Activated naive CD4-positive, alpha-beta T cell treated with Interleukin-2 at 50 U/mL for 16 hours (primary cell): ENCODE measurements at regions not wholly inside any gene's neighbourhood (a gene's known extent, or its start where the extent isn't known, plus 50 kb on each side); places are given as distances from the start of the nearest gene placed in this dataset.

Experiments
- DNase-seq: peaks from one replicate; pipeline ENCODE4 v3.0.0-alpha.2; 2020

- no peak for DNase-seq
Observed at GRCh38 chr13:70473907-70474306, 365.7 kb upstream of the KLHL1 start.

DNA sequence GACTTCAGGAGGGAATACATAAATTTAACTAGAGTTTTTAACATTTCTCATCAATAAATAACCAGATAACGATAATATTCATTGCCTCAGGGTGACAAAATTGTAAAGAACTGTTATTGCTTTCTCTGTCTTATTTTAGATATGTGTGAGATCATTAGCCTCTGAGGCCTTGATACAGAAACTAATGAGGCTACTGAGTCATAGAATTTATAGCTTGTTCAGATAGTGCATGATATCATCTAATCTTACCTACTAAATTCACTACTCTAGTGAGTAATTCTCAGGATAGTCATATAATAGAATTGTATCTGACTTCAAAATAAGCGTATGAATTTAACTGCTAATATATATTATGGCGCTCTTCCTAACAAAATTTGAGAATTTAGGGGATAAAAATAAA is 360.8 kb upstream of the KLHL1 start:
- DNase-seq = no peak

GRCh38 chr13:70457474-70457873 is 349.2 kb upstream of the KLHL1 start:
- no peak for DNase-seq

DNA sequence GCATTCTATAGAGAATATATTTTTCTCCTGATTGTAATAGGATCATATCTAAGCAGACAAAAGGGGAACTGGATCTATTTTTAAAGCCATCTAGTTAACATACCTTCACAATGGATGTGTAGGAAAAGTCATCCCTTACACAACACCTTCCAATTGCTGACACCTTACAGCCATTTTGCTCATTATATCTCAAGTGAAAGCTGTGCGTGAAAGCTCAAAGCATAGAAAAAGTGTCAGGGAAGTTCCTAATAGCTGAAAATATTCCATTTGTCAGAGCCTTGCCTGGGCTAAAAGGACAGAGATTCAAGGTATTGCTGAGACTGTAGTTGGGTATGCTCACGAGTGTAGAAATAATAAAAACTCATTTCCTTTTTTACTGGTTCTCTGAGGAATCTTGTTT is 340.6 kb upstream of the KLHL1 start:
- no peak for DNase-seq

DNA sequence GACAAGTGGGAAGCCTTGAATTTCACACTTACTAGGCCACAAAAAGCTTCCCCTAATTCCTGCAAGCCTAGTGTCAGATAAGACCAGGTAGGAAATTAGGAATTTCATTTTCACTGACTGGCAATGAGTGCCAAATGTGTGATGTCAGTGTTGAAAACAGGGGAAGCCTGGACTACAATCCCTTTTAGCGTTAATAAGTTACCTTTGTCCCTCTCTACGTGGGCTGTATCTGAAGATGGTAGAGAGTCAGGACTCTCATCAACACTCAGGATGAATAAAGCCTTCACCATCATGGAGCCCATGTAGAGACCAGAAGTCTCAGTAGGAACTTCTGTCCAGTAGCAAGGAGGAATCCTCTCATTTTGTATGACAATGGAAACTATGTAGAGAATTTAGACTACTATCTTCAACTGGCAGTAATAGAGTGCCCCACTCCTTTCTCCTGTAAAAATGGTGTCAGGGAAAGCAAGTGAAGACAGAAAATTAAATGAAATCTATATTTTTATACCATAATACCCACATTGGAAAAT is 324.1 kb upstream of the KLHL1 start:
- no peak for DNase-seq

- DNase-seq = no peak
Observed at GRCh38 chr13:70430256-70430655, 322.0 kb upstream of the KLHL1 start.

GRCh38 chr13:70424928-70425327 is 316.7 kb upstream of the KLHL1 start:
- DNase-seq = no peak

DNA sequence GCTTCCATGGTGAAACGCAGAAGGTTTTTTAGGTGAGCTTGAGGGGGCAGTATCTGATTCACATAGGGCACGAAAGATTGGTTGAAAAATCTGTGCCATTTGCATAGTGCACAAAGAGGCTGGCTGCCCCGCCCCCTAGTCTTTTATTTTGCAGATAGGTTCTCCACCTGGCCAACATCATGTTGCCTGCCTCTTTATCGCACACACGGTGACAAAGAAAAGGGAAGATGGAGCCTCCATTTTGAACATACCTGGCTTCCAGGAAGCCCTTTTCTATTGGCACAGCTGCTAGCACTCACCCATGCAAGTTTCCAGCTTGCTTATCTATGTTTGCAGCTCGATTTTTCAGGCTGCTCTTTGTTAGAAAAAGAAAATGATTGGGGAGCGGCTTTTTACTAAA is 316.2 kb upstream of the KLHL1 start:
- DNase-seq = no peak

DNA sequence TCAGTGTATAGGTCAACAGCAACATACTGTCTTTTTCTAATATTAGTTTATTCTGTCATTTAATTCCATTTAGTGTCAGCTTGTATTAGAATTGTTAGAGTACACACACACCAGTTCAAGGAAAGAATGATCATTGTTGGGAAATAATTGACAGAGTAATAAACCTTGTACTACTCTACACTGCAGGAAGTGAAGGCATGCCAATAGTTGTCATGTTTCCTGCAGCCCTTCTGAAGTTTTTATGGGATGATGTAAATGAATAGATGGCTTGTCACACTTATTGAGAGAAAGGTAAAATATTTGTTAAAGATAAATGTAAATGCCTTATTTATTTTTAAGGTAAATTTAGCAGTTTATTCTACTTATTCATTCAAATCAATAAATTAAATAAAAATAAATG is 306.9 kb upstream of the KLHL1 start:
- DNase-seq = no peak

DNA sequence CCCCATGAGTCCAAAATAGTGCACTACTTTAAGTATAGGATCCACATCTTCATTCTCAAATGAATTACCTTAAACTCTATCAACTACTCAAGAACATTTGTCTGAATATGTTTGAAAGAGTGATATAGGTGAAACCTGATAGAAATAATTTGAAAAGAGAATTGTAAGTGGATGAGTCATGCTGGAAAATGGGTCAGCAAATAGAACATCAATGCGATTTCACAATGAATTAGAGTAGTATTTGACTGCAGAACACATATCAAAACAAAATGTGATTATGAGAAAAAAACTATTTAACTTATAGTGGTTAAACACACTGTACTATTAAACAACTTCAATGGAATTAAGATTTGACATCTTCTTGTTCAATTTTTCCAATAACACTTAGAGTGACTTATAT is 300.6 kb upstream of the KLHL1 start:
- no peak for DNase-seq

DNA sequence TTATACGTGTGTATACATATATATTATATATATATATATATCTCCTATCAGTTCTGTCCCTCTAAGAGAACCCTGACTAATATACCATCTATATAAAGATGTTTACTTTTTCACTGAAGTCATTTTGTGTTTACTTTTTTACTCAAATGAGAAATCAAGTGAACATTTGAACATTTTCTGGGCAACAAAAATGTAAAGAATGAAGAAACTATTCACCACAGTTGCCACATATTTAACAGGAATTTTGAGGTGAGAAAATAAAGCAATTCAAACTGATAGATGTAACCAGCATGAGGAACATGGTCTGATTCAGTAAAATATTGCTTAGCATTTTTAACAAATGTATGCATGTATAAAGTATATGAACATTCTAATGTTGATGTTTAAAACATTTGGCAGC is 299.2 kb upstream of the KLHL1 start:
- no peak for DNase-seq

DNA sequence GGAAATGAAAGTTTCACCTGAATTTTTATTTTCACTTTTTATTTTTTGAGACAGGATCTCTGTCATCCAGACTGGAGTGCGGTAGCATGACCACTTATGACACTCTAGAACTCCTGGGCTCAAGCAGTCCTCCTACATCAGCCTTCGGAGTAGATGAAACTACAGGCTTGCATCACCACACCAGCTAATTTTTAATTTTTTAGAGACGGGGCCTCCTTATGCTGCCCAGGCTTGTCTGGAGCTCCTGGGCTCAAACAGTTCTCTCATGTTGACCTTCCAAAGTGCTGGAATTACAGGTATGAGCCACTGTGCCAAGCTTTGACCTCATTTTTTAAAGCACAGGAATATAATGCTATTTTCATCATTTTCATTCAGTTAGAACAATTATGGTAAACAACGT is 297.0 kb upstream of the KLHL1 start:
- DNase-seq = no peak

DNA sequence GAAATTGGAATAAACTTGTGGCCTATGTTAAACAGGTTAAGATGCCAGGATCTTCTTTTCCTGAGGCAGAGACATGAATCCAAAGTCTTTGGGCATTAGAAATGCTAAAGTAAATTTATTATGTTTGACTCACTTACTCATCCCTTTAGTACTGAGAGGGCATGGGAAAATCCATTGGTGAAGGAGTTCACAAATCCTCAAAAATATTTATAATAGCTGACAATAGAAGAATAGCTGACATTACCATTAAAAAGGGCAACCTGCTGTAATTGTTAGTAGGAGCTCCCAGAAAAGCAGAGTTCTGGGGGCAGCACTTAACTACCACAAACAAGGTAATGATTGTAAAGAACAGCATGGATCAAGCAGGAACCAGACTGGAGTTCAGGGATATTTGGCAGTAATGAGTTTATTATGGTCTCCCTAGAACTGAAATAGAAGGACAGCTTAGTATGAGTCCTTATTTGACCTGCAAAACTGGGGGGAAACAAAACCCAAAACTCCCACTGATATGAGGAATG is 285.8 kb upstream of the KLHL1 start:
- DNase-seq = no peak

DNA sequence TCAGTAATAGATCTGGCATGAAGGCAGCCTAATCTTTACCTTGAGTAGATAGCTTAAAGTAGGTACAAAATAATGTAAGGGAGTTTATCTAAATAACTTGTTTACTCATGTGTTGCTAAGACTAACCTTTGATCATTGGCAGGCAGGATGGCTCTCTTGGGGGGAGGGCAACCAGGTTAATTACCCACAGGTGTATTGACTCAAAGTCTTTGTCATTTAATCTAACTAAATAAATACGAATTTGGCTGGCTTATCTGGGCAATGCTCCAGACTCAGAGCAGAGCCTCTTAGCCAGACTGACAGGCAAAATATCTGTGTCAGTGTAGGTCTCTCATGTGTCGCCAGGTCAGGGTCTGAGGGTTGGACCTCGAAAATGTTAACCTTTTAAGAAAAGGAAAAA is 283.4 kb upstream of the KLHL1 start:
- no peak for DNase-seq

DNA sequence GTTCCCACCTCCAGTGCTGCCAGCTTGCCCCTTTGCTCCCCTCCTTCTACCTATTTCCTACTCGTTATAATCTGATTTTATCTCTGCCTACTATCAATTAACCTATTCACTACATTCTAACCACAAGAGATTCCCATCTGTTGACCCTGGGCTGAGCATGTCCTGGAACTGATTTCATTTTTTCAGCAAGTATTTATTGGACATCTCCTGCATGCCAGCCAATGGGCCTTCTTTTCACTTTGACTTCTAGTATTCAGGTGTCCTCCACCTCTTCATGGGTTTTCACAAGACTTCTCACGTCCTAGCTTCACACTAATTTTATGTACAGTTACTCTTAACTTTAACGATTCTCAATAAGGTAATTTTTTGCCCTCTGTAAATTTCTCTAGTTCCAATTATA is 282.7 kb upstream of the KLHL1 start:
- no peak for DNase-seq

- no peak for DNase-seq
Observed at GRCh38 chr13:70390064-70390463, 281.8 kb upstream of the KLHL1 start.

- no peak for DNase-seq
Observed at GRCh38 chr13:70388935-70389334, 280.7 kb upstream of the KLHL1 start.

DNA sequence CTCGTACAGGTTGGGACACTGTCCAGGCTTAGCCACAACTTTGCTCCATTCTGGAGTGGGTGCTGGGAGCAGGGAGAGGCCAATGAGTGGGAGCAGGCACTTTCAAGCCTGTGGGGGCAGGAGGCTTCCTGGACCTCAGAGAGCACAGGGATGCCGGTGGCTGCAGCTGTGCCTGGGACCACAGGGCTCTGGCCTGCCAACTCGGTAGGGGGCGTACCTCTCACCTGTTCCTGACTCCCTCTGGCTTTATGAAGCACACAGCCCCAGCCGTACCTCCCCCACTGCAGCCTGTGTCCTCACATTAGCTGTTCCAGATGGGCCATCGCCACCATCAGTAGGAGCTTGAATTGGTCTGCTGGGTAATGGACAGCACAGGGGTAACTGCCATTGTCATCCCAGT is 278.7 kb upstream of the KLHL1 start:
- DNase-seq = no peak

GRCh38 chr13:70385852-70386251 is 277.6 kb upstream of the KLHL1 start:
- DNase-seq = no peak

DNA sequence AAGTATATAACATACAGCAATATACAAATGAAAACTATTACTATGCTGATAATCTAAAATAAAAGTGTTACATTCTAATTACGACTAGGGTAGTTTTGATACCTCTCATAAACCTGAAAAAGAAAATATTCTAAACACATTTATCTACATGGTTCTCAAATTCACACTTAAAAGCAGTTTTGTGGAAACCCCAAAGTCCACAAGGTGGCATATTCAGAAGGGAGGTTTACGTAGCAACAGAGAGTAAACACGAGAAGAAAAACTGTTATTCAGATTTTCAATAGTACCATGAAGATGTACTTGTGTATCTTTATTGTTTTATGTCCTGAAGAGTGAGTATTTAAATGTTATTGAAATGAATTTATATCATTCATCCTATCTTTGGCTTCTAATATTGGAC is 275.9 kb upstream of the KLHL1 start:
- no peak for DNase-seq

DNA sequence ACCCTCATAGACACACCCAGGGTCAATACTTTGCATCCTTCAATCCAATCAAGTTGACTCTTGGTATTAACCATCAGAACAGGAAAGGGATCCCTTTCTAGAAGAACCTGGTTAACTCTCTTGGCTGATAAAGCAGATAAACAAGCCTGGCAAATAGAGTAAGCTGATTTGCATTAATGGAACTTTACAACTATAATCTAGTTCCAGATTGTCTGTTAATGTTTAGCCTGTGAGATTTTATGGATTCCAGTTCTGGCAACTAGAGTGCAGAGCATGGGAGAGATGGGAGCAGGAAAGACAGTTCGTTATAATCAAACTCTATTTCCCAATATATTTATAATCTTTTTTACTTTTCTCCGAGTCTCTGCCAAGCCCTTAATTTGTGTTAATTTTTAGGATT is 272.6 kb upstream of the KLHL1 start:
- no peak for DNase-seq

DNA sequence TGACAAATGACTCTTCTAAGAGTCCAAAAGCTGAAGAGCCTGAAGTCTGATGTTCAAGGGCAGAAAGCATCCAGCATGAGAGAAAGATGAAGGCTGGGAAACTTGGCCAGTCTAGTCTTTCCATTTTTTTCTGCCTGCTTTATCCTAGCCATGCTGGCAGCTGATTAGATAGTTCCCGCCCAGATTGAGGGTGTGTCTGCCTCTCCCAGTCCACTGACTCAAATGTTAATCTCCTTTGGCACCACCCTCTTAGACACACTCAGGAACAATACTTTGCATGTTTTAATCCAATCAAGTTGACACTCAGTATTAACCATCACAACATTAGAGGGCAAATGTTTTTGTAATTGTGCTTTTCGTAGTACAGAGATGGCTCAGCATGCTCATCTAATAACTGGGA is 267.5 kb upstream of the KLHL1 start:
- DNase-seq = no peak

GRCh38 chr13:70370924-70371323 is 262.7 kb upstream of the KLHL1 start:
- DNase-seq = no peak

- no peak for DNase-seq
Observed at GRCh38 chr13:70366720-70367119, 258.5 kb upstream of the KLHL1 start.

DNA sequence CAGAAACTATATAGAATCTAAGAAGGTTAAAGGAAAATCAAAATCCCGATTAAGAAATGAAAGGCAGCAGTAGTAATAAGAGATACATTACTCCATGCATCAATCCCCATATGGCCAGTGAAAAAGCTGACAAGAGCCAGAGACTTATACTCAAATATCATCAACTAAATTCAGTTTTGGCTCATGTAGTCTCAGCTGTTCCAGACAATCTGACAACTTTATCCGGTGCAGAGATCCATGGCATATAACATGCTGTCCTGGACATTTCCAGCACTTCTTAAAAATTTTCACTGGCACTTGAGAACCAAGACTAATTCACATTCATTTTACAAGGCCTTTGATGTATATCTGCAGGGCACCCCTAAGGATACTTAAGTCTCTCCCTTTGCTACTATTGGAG is 255.7 kb upstream of the KLHL1 start:
- no peak for DNase-seq
